ENCODE measurements at regions not wholly inside any gene's neighbourhood (a gene's known extent, or its start where the extent isn't known, plus 50 kb on each side); places are given as distances from the start of the nearest gene placed in this dataset.
A peak's percentile ranks its signal among the peaks of the same experiment; 100 is the strongest.
"Not testable (repeated sequence)": the region's sequence is repeated elsewhere in the genome, so short reads cannot be mapped to it uniquely, and the experiment has no call there.

DNA sequence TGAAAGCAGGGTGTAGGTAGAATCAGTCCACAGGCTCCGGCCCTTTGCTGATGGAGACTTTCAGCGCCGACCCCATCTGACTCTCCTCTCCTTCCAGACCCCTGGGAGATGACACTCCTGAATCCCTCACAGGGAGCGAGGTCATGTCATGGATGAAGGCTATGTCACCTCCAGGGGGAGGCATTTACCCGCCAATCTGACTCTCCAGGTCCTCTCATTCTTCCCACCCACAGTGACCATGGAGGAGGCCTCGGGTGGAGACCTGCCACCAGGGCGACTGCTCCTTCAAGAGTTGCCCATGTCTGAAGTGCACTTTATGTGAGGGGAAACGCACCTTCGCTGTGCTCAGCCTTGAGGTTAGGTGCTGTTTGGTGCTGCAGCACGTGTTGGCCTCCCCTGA is 112.7 kb downstream of the KLF13 start:
- intact Hi-C loops (cut with micrococcal nuclease) = loop anchor here (2.0 to 10.0 kb wide), 3 partner anchors 47 to 235 kb away; no protein-coding TSS in a partner anchor
- Mint-ChIP-seq H3K27ac (peak overlapping the region; percentile 98), H3K4me3 (no peak overlapping the region), H3K4me1 (ENCODE audit: low read depth) (peaks cover 81% of the 10 kb centered on the region), H3K27me3 (no peaks in the 10 kb centered on the region), H3K9me3 (no peaks in the 10 kb centered on the region), H3K36me3 (ENCODE audit: low read depth) (no peaks in the 10 kb centered on the region)
- CTCF ChIA-PET = interaction anchor here (0.6 to 14.7 kb wide), 19 partner anchors 10 to 239 kb away, joined by 3 to 265 read pairs (median 6); no protein-coding TSS in a partner anchor
- POLR2A ChIA-PET = interaction anchor here (1.1 to 9.0 kb wide), 6 partner anchors 9 to 93 kb away, joined by 3 to 186 read pairs (median 8); no protein-coding TSS in a partner anchor
- DNase-seq (peak; percentile 70), ATAC-seq (no peak)
- TF ChIP-seq, protein P1, sequence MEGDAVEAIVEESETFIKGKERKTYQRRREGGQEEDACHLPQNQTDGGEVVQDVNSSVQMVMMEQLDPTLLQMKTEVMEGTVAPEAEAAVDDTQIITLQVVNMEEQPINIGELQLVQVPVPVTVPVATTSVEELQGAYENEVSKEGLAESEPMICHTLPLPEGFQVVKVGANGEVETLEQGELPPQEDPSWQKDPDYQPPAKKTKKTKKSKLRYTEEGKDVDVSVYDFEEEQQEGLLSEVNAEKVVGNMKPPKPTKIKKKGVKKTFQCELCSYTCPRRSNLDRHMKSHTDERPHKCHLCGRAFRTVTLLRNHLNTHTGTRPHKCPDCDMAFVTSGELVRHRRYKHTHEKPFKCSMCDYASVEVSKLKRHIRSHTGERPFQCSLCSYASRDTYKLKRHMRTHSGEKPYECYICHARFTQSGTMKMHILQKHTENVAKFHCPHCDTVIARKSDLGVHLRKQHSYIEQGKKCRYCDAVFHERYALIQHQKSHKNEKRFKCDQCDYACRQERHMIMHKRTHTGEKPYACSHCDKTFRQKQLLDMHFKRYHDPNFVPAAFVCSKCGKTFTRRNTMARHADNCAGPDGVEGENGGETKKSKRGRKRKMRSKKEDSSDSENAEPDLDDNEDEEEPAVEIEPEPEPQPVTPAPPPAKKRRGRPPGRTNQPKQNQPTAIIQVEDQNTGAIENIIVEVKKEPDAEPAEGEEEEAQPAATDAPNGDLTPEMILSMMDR (IDR thresholded peaks at IDR 0.05) = peak; percentile 73

DNA sequence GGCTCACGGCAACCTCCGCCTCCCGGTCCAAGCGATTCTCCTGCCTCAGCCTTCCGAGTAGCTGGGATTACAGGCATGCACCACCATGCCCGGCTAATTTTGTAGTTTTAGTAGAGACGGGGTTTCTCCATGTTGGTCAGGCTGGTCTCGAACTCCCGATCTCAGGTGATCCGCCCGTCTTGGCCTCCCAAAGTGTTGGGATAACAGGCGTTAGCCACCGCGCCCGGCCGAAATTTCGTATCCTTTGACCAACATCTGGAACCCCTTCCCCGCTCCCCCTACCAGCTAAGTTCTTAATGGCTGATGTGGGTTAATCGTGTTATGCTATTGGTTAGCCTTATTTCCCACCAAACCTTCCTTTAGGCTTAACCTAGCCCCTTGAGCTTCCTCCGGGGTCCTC is 113.6 kb downstream of the KLF13 start:
- ATAC-seq; intact Hi-C loops (cut with micrococcal nuclease); DNase-seq; H3K27me3 Mint-ChIP-seq; H3K36me3 Mint-ChIP-seq (ENCODE audit: low read depth); H3K9me3 Mint-ChIP-seq: not testable (repeated sequence)
- Mint-ChIP-seq H3K27ac (peak overlapping the region; percentile 71), H3K4me1 (ENCODE audit: low read depth) (peaks cover 78% of the 10 kb centered on the region), H3K4me3 (peak overlapping the region; percentile 66)
- CTCF ChIA-PET = interaction anchor here (0.6 to 14.7 kb wide), 14 partner anchors 15 to 225 kb away, joined by 3 to 265 read pairs (median 6); no protein-coding TSS in a partner anchor
- POLR2A ChIA-PET = interaction anchor here (1.0 to 9.0 kb wide), 10 partner anchors 15 to 94 kb away, joined by 3 to 186 read pairs (median 6); no protein-coding TSS in a partner anchor

DNA sequence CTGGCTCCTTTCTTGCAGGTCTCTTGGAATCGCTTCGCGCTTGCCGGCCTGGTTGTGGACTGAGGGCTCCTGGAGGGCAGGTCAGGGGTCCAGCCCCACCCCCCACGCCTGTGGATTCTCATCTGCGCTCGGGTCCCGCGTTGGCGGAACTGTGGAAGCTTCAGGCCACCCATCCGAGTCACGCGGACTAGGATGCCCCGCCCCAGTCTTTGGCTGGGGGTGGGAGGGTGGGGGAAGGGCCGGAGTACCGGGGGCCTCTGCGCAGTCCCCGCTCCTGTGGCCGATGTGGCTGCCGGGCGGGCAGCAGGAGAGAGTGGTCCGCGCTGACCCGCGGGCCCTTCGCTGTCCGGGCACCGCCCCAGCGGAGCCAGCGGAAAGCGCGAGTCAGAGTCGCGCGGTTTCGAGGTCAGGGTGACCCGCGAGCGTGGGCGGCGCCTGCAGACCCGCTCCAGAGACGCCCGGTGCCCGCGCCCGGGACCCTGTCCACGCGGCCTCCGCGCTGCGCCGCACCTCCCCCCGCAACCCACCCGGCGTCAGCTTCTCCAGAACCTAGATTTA is 114.2 kb downstream of the KLF13 start:
- Mint-ChIP-seq H3K36me3 (ENCODE audit: low read depth) (no peaks in the 10 kb centered on the region), H3K4me1 (ENCODE audit: low read depth) (peaks cover 73% of the 10 kb centered on the region), H3K4me3 (peak overlapping the region; percentile 66), H3K27me3 (no peaks in the 10 kb centered on the region), H3K9me3 (no peaks in the 10 kb centered on the region), H3K27ac (peak overlapping the region; percentile 71)
- CTCF ChIA-PET = interaction anchor here (1.2 to 14.7 kb wide), 11 partner anchors 15 to 226 kb away, joined by 3 to 265 read pairs (median 7); no protein-coding TSS in a partner anchor
- peak; percentile 8 for ATAC-seq
- POLR2A ChIA-PET = interaction anchor here (1.0 to 9.0 kb wide), 8 partner anchors 15 to 84 kb away, joined by 3 to 186 read pairs (median 8); no protein-coding TSS in a partner anchor
- intact Hi-C loops (cut with micrococcal nuclease) = no loop called here
- DNase-seq = peak; percentile 61
- TF ChIP-seq, protein P1 (IDR thresholded peaks at IDR 0.05) = no peak

DNA sequence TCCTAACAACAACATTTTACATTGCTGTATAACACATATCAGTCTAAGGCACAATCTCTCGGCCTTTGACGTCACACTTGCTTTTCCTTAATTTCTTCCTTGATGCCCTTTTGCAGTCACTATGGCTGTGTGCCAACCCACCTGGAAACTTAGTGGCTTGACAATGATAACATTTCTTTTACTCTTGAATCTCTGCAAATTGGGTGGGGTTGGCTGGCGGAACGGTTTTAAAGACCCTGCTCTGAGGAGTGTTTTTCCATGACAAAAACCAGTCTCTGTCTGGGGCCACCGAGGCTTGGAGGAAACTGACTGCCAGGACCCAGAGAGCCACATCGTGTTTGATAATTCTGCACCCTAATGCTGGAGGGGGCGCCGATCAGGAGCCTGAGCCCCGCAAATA is 115.6 kb downstream of the KLF13 start:
- H3K27ac Mint-ChIP-seq = peak overlapping the region; percentile 41
- POLR2A ChIA-PET = interaction anchor here (1.9 to 8.9 kb wide), 2 partner anchors 17 to 40 kb away, joined by 9 to 96 read pairs; no protein-coding TSS in a partner anchor

DNA sequence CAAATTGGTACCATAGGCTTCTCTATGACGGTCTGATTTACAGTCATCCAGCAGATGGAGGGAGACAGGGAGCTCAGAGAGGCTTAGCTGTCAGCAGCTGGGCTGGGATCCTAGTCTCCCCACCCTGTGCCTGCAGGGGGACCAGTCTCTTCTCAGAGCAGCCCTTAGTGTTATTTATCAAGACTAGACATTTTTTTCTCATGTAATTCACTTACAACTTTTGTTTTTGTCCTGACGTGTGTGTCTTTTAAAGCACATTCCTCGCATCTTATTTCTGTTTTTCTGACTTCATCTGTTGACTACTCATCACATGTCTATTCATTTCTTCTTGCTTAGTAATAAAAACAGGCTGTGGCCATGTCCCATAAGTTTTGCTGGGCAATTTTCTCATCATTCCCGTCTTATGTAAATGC is 116.1 kb downstream of the KLF13 start:
- peaks cover 55% of the 10 kb centered on the region for H3K4me1 Mint-ChIP-seq (ENCODE audit: low read depth)
- H3K36me3 Mint-ChIP-seq (ENCODE audit: low read depth) = no peaks in the 10 kb centered on the region
- peak; percentile 50 for DNase-seq
- ATAC-seq = no peak
- H3K4me3 Mint-ChIP-seq = no peak overlapping the region
- H3K27me3 Mint-ChIP-seq = no peaks in the 10 kb centered on the region
- TF ChIP-seq, protein P1 (IDR thresholded peaks at IDR 0.05) = no peak
- CTCF ChIA-PET = interaction anchor here (0.6 to 14.7 kb wide), 6 partner anchors 8 to 246 kb away, joined by 3 to 265 read pairs (median 4); no protein-coding TSS in a partner anchor
- intact Hi-C loops (cut with micrococcal nuclease) = no loop called here
- H3K9me3 Mint-ChIP-seq = no peaks in the 10 kb centered on the region
- no peak overlapping the region for H3K27ac Mint-ChIP-seq
- POLR2A ChIA-PET = interaction anchor here (1.6 kb wide), 1 partner anchor 16 kb away, joined by 3 read pairs; no protein-coding TSS in a partner anchor

More for the DNA sequence above, 115.6 kb downstream of the KLF13 start:
- CTCF ChIA-PET = interaction anchor here (1.0 to 14.7 kb wide), 3 partner anchors 13 to 46 kb away, joined by 3 to 265 read pairs (median 9); no protein-coding TSS in a partner anchor
- intact Hi-C loops (cut with micrococcal nuclease) = no loop called here
- Mint-ChIP-seq H3K27me3 (no peaks in the 10 kb centered on the region), H3K36me3 (ENCODE audit: low read depth) (no peaks in the 10 kb centered on the region), H3K4me1 (ENCODE audit: low read depth) (peaks cover 60% of the 10 kb centered on the region), H3K9me3 (no peaks in the 10 kb centered on the region), H3K4me3 (peak overlapping the region; percentile 66)
- TF ChIP-seq, protein P1 (IDR thresholded peaks at IDR 0.05) = no peak
- no peak for DNase-seq
- ATAC-seq = no peak

All from activated CD8-positive, alpha-beta T cell treated with anti-CD3 and anti-CD28 coated beads for 36 hours (primary cell).